Activated naive CD8-positive, alpha-beta T cell treated with anti-CD3 and anti-CD28 coated beads, Interleukin-2, amount 10 ng/mL, durations not matched to agents 7 days and 5 days (primary cell): ENCODE measurements at regions not wholly inside any gene's neighbourhood (a gene's known extent, or its start where the extent isn't known, plus 50 kb on each side); places are given as distances from the start of the nearest gene placed in this dataset.

Experiments
- ATAC-seq: fragments of 150-1000 bp; cut with Tn5 transposase; one replicate; pipeline ENCODE4 v1.10.0; 2021; ENCODE audit warnings: low read depth, moderate library complexity
- POLR2A ChIA-PET: fragments of 350-600 bp; sonication (Branson Sonifier 250); formaldehyde crosslinking; loops from one replicate; lab custom pipeline; 2021; ENCODE audit warnings: antibody characterized with exemption; lab: Charles Lee
- DNase-seq: peaks from one replicate; pipeline ENCODE4 v3.0.0; 2021
- H3K27ac Mint-ChIP-seq: one replicate; pipeline ENCODE4 v1.8.0; 2022; ENCODE audit warnings: mild to moderate bottlenecking, mixed read lengths
- H3K27me3 Mint-ChIP-seq: one replicate; pipeline ENCODE4 v1.8.0; 2022; ENCODE audit warnings: mild to moderate bottlenecking, moderate library complexity, mixed read lengths
- H3K36me3 Mint-ChIP-seq: one replicate; pipeline ENCODE4 v1.8.0; 2021; ENCODE audit warnings: mild to moderate bottlenecking, mixed read lengths
- H3K4me1 Mint-ChIP-seq: one replicate; pipeline ENCODE4 v1.8.0; 2021; ENCODE audit warnings: mixed read lengths
- H3K4me3 Mint-ChIP-seq: one replicate; pipeline ENCODE4 v1.8.0; 2022; ENCODE audit warnings: mild to moderate bottlenecking, moderate library complexity, mixed read lengths
- H3K9me3 Mint-ChIP-seq: one replicate; pipeline ENCODE4 v1.8.0; 2021; ENCODE audit warnings: mixed read lengths

DNA sequence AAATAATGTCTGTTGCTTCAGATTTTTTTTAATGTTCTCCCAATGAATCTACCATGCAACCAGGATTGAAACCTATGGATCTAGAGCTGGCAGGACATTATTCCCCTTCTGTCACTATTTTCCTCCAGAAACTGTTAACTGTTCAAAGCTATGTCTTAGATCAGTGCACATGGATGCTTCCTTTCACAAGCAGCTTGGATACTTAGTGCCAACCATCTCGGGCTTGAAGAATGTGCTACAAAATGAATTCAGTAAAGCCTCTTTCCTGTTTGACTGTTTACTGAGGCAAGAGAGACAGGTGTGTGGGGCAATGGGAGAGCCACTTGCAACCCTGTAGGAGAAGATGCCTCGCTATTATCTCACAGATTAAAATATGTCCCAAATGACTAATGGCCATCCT lies 774.8 kb downstream of the KCTD16 start:
- DNase-seq (no peak), ATAC-seq (no peak)
- POLR2A ChIA-PET: no interaction called here
- Mint-ChIP-seq H3K4me1 (no peaks in the 10 kb centered on the region), H3K27ac (no peak overlapping the region), H3K36me3 (no peaks in the 10 kb centered on the region), H3K9me3 (peaks cover 2% of the 10 kb centered on the region), H3K4me3 (no peak overlapping the region), H3K27me3 (no peaks in the 10 kb centered on the region)

DNA sequence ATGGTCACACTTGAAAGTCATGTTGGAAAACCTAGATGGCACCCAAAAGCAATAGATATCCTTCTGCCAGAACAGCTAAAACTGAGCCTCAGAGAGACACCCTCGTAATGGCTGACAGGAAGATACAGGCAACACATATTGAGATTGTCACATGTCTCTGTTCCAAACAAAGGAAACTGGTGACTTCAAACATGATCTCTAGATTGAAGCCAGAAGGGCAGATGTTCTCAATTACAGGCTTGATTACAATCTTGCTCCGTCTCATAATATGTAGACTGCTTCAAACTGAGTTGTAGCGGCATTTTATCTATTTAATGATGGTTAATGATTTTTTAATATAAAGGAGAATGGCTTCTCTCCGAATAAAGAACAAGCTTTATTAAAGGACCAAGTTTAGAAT lies 774.3 kb downstream of the KCTD16 start:
- Mint-ChIP-seq H3K9me3 (peaks cover 2% of the 10 kb centered on the region), H3K27ac (no peak overlapping the region), H3K27me3 (no peaks in the 10 kb centered on the region), H3K4me3 (no peak overlapping the region), H3K36me3 (no peaks in the 10 kb centered on the region), H3K4me1 (no peaks in the 10 kb centered on the region)
- DNase-seq (no peak), ATAC-seq (no peak)
- POLR2A ChIA-PET: no interaction called here

DNA sequence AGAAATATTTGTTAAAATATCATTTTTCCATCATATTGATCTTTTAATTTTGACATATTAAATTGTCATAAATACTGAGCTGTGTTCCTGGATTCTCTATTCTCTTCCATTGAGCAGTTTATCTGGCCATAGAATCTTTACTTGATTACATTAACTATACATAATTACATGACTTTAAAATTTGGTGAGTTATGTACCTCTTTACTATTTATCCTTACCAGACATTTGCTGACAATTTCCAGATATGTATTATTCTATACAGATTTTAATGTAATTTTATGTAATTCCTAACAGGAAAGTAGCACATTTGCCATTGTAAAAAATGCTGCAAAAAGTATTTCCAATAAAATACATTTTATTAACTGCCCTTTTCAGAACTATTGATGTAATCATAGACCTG lies 770.3 kb downstream of the KCTD16 start:
- H3K36me3 Mint-ChIP-seq: no peaks in the 10 kb centered on the region
- ATAC-seq: no peak
- POLR2A ChIA-PET: no interaction called here
- no peaks in the 10 kb centered on the region for H3K27me3 Mint-ChIP-seq
- H3K4me1 Mint-ChIP-seq: no peaks in the 10 kb centered on the region
- no peak for DNase-seq
- peaks cover 4% of the 10 kb centered on the region for H3K9me3 Mint-ChIP-seq
- no peak overlapping the region for H3K4me3 Mint-ChIP-seq
- H3K27ac Mint-ChIP-seq: no peak overlapping the region

DNA sequence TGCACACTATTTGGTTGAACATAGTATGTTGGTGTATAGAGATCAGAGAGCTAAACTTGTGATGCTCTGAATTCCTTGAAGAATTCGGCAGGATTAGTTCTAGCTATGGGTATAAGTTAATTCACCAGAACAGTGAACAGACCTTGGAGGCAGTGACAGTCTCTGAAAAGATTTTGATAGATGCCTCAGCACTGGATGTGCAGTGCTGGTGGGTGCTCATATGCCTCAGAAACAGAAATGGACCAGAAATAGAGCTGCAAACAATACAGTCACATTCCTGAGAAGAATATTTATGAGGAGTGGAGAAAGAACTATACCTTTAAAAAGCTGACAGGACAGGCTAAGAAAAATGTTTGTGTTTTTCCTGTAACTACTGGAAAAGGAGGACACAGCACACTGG lies 747.7 kb downstream of the KCTD16 start:
- H3K36me3 Mint-ChIP-seq: no peaks in the 10 kb centered on the region
- no peak overlapping the region for H3K4me3 Mint-ChIP-seq
- POLR2A ChIA-PET: no interaction called here
- H3K27me3 Mint-ChIP-seq: no peaks in the 10 kb centered on the region
- no peak for DNase-seq
- no peaks in the 10 kb centered on the region for H3K4me1 Mint-ChIP-seq
- no peak overlapping the region for H3K27ac Mint-ChIP-seq
- H3K9me3 Mint-ChIP-seq: peaks cover 3% of the 10 kb centered on the region
- no peak for ATAC-seq

DNA sequence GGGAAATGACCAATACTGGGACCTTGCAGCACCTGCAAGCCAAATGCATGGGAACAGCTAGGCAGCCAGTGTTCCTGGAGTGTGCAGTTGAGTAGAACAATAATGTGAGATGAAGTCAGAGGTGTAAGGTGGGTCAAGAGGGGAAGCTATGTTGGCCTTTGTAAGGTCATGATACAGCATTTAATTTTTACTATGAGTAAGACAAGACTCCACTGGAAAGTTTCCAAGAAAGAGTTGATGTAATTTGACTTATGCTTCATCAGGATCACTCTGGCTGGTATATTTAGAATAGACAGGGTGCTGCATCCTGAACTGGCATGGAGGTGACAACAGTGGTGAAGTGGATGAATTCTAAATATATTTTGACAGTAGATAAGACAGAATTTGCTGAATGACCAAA lies 744.8 kb downstream of the KCTD16 start:
- Mint-ChIP-seq H3K4me3 (no peak overlapping the region), H3K27me3 (no peaks in the 10 kb centered on the region), H3K9me3 (peaks cover 3% of the 10 kb centered on the region), H3K36me3 (no peaks in the 10 kb centered on the region), H3K4me1 (no peaks in the 10 kb centered on the region), H3K27ac (no peak overlapping the region)
- POLR2A ChIA-PET: no interaction called here
- no peak for DNase-seq
- no peak for ATAC-seq

DNA sequence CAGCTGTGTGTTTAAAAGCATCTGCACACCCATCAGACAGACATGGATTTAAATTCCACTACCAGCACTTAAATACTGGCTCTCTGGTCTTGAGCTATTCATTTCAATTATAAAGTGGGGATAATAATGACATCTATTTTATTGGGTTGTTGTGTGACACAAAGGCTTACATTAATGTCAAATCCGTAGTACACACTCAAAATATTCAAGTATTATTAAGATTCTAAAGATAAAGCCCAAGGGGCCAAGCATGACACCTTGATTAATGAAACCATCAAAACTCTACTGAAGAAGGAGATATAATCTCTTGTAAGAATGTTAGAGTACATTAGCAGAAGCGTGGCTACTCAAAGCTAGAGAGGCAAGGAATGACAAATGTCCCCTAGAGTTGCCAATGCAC lies 743.0 kb downstream of the KCTD16 start:
- H3K27me3 Mint-ChIP-seq: no peaks in the 10 kb centered on the region
- no peak overlapping the region for H3K27ac Mint-ChIP-seq
- DNase-seq: no peak
- peaks cover 5% of the 10 kb centered on the region for H3K9me3 Mint-ChIP-seq
- H3K36me3 Mint-ChIP-seq: no peaks in the 10 kb centered on the region
- no peak for ATAC-seq
- POLR2A ChIA-PET: no interaction called here
- no peak overlapping the region for H3K4me3 Mint-ChIP-seq
- H3K4me1 Mint-ChIP-seq: no peaks in the 10 kb centered on the region

DNA sequence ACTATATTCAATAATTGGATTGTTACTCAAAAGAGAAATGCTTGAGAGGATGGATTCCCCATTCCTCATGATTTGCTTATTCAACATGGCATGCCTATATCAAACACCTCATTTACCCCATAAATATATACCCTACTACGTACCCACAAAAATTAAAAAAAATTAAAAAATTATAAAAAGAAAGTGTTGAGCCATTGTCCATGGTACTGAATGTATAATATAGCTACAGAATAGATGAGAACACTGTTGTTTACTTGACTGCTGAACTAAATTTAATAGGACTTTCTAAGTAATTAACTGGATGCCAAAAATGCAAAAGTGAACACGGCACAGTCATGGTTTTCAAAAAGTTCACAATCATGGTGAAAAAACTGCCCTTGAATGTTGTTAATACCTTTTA lies 725.8 kb downstream of the KCTD16 start:
- Mint-ChIP-seq H3K27ac (no peak overlapping the region), H3K9me3 (peaks cover 9% of the 10 kb centered on the region), H3K4me1 (no peaks in the 10 kb centered on the region), H3K27me3 (no peaks in the 10 kb centered on the region), H3K36me3 (no peaks in the 10 kb centered on the region), H3K4me3 (no peak overlapping the region)
- POLR2A ChIA-PET: no interaction called here
- ATAC-seq (no peak), DNase-seq (no peak)

DNA sequence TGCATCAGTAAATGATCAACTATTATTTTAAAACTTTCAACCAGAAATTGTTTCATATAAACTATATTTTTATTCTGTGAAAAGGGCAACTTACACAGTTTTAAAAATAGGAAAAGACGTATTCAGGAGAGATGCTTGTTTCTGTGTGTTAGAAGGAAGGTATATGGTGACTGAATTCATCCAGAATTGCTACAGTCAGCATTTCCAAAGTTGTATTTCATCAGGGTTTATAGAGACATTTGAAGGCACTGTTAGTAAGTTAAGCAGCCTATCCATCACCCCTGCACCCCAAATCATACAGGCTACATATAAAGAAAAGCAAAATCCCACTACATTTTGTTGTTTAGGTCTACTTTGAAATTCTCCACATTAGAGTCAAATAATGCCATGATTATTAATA lies 716.0 kb downstream of the KCTD16 start:
- Mint-ChIP-seq H3K27me3 (no peaks in the 10 kb centered on the region), H3K9me3 (no peaks in the 10 kb centered on the region), H3K36me3 (no peaks in the 10 kb centered on the region), H3K4me3 (no peak overlapping the region), H3K4me1 (no peaks in the 10 kb centered on the region), H3K27ac (no peak overlapping the region)
- no peak for DNase-seq
- ATAC-seq: no peak
- POLR2A ChIA-PET: no interaction called here

DNA sequence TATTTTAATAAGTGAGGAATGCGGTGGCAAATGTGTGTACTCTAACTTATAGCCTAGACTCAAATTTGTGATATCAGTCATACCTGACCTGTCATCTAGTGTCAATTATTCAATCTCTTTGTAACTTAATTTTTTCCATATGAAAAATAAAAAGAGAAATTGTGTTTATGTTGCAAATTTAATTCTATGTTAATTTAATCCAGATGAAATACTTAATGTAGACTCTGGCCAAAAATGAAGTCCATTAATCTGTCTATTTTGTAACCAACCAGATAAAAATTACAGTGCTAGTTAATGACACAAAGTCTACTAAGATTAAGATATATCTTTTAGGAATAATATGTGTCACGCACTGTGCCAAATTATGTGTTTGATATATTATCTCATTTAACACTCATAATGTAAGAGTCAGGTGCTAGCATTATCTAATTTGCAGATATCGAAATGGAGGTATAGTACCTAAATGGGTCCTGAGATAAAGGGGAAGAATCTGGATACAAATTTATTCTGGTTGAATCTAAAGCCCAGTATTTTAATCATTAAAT lies 712.1 kb downstream of the KCTD16 start:
- Mint-ChIP-seq H3K36me3 (no peaks in the 10 kb centered on the region), H3K9me3 (no peaks in the 10 kb centered on the region), H3K27me3 (no peaks in the 10 kb centered on the region), H3K4me3 (no peak overlapping the region), H3K27ac (no peak overlapping the region), H3K4me1 (no peaks in the 10 kb centered on the region)
- ATAC-seq: no peak
- POLR2A ChIA-PET: no interaction called here
- DNase-seq: no peak

DNA sequence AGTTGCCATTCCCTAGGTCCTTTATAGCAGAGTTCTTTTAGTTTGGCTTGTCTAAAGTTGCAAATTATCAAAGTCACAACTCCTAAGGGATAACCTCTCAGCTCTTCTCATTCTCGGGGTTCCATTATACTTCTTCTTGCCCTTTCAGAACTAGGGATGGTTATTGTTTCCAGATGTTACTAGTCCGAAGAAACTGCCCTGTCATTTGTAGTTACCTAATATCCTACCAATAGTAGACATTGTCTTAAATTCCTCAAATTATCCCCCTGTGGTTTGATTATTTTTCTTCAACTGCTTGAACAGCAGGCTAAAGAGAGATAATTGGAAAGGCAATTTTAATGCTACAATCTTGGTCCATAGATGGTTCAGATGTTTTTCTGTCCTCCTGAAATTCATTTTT lies 709.8 kb downstream of the KCTD16 start:
- Mint-ChIP-seq H3K27me3 (no peaks in the 10 kb centered on the region), H3K4me3 (no peak overlapping the region), H3K27ac (no peak overlapping the region), H3K9me3 (peaks cover 3% of the 10 kb centered on the region), H3K4me1 (no peaks in the 10 kb centered on the region), H3K36me3 (no peaks in the 10 kb centered on the region)
- no peak for DNase-seq
- ATAC-seq: no peak
- POLR2A ChIA-PET: no interaction called here

DNA sequence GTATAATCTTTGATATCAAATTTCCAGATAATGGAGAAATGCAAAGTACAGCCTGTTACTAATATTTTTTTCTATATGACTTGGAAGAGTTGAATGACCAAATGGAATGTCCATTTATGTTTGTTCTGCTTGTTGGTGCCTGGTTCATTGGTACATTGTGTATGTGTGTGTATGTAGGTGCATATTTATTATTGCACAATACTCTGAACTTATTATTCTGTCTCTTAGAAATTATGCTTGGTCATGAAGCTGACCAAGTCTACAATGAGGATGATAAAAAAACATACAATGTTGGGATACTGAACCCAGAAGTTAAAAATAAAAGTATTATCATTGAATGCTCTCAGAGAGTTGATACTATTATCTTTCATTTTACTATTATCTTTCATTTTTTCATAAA lies 706.3 kb downstream of the KCTD16 start:
- no peaks in the 10 kb centered on the region for H3K36me3 Mint-ChIP-seq
- ATAC-seq (no peak), DNase-seq (no peak)
- POLR2A ChIA-PET: no interaction called here
- no peaks in the 10 kb centered on the region for H3K27me3 Mint-ChIP-seq
- no peak overlapping the region for H3K27ac Mint-ChIP-seq
- H3K4me3 Mint-ChIP-seq: no peak overlapping the region
- no peaks in the 10 kb centered on the region for H3K4me1 Mint-ChIP-seq
- peaks cover 4% of the 10 kb centered on the region for H3K9me3 Mint-ChIP-seq

DNA sequence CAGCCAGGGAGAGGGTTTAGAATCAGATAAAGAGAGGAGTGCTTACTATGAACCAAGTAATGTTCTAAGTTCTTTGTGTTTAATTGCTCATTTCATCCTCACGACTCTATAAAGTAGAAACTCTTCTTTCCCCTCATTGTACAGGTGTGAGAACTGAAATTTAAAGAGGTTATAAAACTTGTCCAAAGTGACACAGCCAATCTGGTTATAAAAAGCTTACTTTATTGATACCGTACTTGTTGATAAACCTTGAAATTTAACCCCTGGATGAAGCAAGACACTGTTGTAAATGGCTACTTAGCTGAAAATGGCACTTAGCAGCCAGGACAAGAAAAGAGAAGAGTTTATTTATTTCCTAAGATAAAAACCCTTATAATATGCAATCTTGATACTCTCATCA lies 702.4 kb downstream of the KCTD16 start:
- Mint-ChIP-seq H3K4me1 (no peaks in the 10 kb centered on the region), H3K9me3 (peaks cover 7% of the 10 kb centered on the region), H3K27ac (no peak overlapping the region), H3K36me3 (no peaks in the 10 kb centered on the region), H3K4me3 (no peak overlapping the region), H3K27me3 (no peaks in the 10 kb centered on the region)
- POLR2A ChIA-PET: no interaction called here
- DNase-seq (no peak), ATAC-seq (no peak)

DNA sequence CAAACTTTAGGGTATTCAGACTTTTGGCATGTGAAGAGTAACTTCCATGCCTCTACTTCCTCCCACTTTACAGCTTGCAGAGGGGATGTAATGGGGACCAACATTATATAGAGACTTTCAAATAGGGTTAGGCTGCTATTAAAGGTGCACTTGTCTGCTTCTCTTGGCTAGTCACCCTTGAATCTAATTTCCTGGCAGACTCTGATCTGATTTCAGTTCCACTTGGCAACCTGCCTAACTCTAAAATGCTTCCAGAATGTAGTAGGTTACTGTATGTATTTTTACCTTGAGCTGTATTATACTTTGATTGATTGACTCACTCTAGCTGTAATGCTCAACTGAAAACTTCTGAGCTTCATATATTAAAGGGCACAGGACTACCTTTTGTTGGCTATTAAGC lies 693.4 kb downstream of the KCTD16 start:
- Mint-ChIP-seq H3K36me3 (no peaks in the 10 kb centered on the region), H3K4me3 (no peak overlapping the region), H3K27ac (no peak overlapping the region), H3K9me3 (peaks cover 6% of the 10 kb centered on the region), H3K27me3 (no peaks in the 10 kb centered on the region), H3K4me1 (no peaks in the 10 kb centered on the region)
- no peak for ATAC-seq
- no peak for DNase-seq
- POLR2A ChIA-PET: no interaction called here

DNA sequence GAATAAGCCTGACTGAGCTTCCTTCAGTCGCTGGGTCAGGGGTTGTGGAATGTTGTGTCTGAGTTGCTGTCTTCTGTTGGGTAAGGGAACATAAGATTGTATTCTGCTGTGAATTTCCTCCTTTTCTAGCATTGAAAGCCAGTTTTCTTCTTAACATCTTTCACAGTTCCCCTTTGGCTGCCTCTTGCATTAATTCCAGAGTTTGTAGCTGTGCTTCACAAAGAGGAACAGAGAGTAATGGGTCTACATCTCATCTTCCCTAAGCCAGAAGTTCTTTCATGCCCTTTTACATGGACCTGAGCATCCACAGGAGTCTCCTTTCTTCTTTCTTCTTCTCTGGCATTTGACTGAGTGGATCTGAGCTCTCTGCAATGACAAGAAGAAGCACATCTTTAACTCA lies 686.8 kb downstream of the KCTD16 start:
- Mint-ChIP-seq H3K36me3 (no peaks in the 10 kb centered on the region), H3K27ac (no peak overlapping the region), H3K27me3 (no peaks in the 10 kb centered on the region), H3K9me3 (no peaks in the 10 kb centered on the region), H3K4me1 (no peaks in the 10 kb centered on the region), H3K4me3 (no peak overlapping the region)
- DNase-seq (no peak), ATAC-seq (no peak)
- POLR2A ChIA-PET: no interaction called here

DNA sequence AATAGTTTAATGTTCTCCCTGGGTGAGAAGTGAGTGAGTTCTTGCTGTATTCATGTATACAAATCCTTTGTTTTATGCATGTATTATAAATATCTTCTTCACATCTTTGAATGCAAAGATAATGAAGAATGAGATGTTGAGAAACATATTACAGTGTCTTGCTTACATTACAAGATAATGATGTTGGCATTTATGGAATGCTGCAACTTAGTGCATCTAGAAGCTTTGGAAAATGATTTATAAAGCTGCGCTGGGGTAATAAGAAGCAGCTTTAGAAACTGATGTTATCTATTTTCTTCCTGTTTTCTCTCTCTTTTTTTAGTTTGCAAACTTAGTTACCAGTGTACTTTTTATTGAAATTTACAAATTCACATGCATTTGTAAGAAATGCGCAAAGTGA lies 673.4 kb downstream of the KCTD16 start:
- H3K4me3 Mint-ChIP-seq: no peak overlapping the region
- no peak for ATAC-seq
- POLR2A ChIA-PET: no interaction called here
- H3K4me1 Mint-ChIP-seq: no peaks in the 10 kb centered on the region
- peaks cover 5% of the 10 kb centered on the region for H3K9me3 Mint-ChIP-seq
- H3K36me3 Mint-ChIP-seq: no peaks in the 10 kb centered on the region
- no peak overlapping the region for H3K27ac Mint-ChIP-seq
- no peak for DNase-seq
- no peaks in the 10 kb centered on the region for H3K27me3 Mint-ChIP-seq
